ENCODE measurements at regions not wholly inside any gene's neighbourhood (a gene's known extent, or its start where the extent isn't known, plus 50 kb on each side); places are given as distances from the start of the nearest gene placed in this dataset.

DNA sequence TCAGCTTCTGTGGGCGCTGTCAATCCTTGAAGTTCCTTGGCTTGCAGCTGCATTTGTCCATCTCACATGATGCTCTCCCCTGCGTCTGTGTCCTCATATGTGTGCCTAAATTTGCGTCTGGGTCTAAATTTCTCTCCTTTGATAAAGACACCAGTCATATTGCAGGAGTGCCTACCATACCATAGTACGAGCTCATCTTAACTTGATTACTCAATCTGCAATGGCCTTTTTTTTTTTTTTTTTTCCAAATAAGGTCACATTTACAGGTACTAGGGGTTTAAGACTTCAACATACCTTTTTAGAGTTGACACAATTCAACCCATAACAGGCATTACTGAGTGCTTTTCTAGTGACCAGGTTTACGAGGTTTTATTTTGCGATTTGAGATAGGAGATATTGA, 233.3 kb upstream of the TBX3 start:
- TF ChIP-seq, protein P1, sequence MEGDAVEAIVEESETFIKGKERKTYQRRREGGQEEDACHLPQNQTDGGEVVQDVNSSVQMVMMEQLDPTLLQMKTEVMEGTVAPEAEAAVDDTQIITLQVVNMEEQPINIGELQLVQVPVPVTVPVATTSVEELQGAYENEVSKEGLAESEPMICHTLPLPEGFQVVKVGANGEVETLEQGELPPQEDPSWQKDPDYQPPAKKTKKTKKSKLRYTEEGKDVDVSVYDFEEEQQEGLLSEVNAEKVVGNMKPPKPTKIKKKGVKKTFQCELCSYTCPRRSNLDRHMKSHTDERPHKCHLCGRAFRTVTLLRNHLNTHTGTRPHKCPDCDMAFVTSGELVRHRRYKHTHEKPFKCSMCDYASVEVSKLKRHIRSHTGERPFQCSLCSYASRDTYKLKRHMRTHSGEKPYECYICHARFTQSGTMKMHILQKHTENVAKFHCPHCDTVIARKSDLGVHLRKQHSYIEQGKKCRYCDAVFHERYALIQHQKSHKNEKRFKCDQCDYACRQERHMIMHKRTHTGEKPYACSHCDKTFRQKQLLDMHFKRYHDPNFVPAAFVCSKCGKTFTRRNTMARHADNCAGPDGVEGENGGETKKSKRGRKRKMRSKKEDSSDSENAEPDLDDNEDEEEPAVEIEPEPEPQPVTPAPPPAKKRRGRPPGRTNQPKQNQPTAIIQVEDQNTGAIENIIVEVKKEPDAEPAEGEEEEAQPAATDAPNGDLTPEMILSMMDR (conservative IDR thresholded peaks at IDR 0.05) = no peak
- TF ChIP-seq ZFX (IDR thresholded peaks at IDR 0.05) = no peak

Data from C4-2B (cell line).